ENCODE measurements at regions not wholly inside any gene's neighbourhood (a gene's known extent, or its start where the extent isn't known, plus 50 kb on each side); places are given as distances from the start of the nearest gene placed in this dataset.

GRCh38 chr2:59947209-59947608, 606.2 kb downstream of the BCL11A start:
- H3K4me1 ChIP-seq (ENCODE audit: control insufficient read depth in 1 of 2, low read depth in 2 of 2) = no peaks in the 10 kb centered on the region
- no peaks in the 10 kb centered on the region for H3K27me3 ChIP-seq (replicated peaks; ENCODE audit: insufficient read depth)
- no peak overlapping the region for H3K4me3 ChIP-seq
- DNase-seq (ENCODE audit: low spot score) = no peak
- H3K27ac ChIP-seq = no peak overlapping the region
- no peaks in the 10 kb centered on the region for H3K9me3 ChIP-seq
- TF ChIP-seq CTCF (IDR thresholded peaks at IDR 0.05) = no peak
- no peaks in the 10 kb centered on the region for H3K36me3 ChIP-seq
- ATAC-seq (ENCODE audit: insufficient number of reproducible peaks, low FRiP score, low read depth) = no peak

- Histone ChIP-seq H3K27me3 (replicated peaks; ENCODE audit: insufficient read depth) (no peaks in the 10 kb centered on the region), H3K27ac (no peak overlapping the region), H3K4me3 (no peak overlapping the region), H3K4me1 (ENCODE audit: control insufficient read depth in 1 of 2, low read depth in 2 of 2) (no peaks in the 10 kb centered on the region), H3K36me3 (no peaks in the 10 kb centered on the region), H3K9me3 (no peaks in the 10 kb centered on the region)
- no peak for TF ChIP-seq CTCF (IDR thresholded peaks at IDR 0.05)
- no peak for ATAC-seq (ENCODE audit: insufficient number of reproducible peaks, low FRiP score, low read depth)
- DNase-seq (ENCODE audit: low spot score) = no peak
Observed at GRCh38 chr2:59939236-59939635, 614.2 kb downstream of the BCL11A start.

GRCh38 chr2:59938181-59938580, 615.3 kb downstream of the BCL11A start:
- Histone ChIP-seq H3K9me3 (no peaks in the 10 kb centered on the region), H3K36me3 (no peaks in the 10 kb centered on the region), H3K4me1 (ENCODE audit: control insufficient read depth in 1 of 2, low read depth in 2 of 2) (no peaks in the 10 kb centered on the region), H3K4me3 (no peak overlapping the region), H3K27me3 (replicated peaks; ENCODE audit: insufficient read depth) (no peaks in the 10 kb centered on the region), H3K27ac (no peak overlapping the region)
- DNase-seq (ENCODE audit: low spot score) (no peak), ATAC-seq (ENCODE audit: insufficient number of reproducible peaks, low FRiP score, low read depth) (no peak)
- no peak for TF ChIP-seq CTCF (IDR thresholded peaks at IDR 0.05)

GRCh38 chr2:59936048-59936447, 617.4 kb downstream of the BCL11A start:
- Histone ChIP-seq H3K4me1 (ENCODE audit: control insufficient read depth in 1 of 2, low read depth in 2 of 2) (no peaks in the 10 kb centered on the region), H3K9me3 (no peaks in the 10 kb centered on the region), H3K27ac (no peak overlapping the region), H3K36me3 (no peaks in the 10 kb centered on the region), H3K27me3 (replicated peaks; ENCODE audit: insufficient read depth) (no peaks in the 10 kb centered on the region), H3K4me3 (no peak overlapping the region)
- no peak for TF ChIP-seq CTCF (IDR thresholded peaks at IDR 0.05)
- ATAC-seq (ENCODE audit: insufficient number of reproducible peaks, low FRiP score, low read depth) = no peak
- no peak for DNase-seq (ENCODE audit: low spot score)

- DNase-seq (ENCODE audit: low spot score) (no peak), ATAC-seq (ENCODE audit: insufficient number of reproducible peaks, low FRiP score, low read depth) (no peak)
Observed at GRCh38 chr2:59935005-59935404, 618.4 kb downstream of the BCL11A start.

More at GRCh38 chr2:59935005-59935404, 618.4 kb downstream of the BCL11A start:
- Histone ChIP-seq H3K9me3 (no peaks in the 10 kb centered on the region), H3K27me3 (replicated peaks; ENCODE audit: insufficient read depth) (no peaks in the 10 kb centered on the region), H3K4me1 (ENCODE audit: control insufficient read depth in 1 of 2, low read depth in 2 of 2) (no peaks in the 10 kb centered on the region), H3K36me3 (no peaks in the 10 kb centered on the region), H3K27ac (no peak overlapping the region), H3K4me3 (no peak overlapping the region)
- no peak for TF ChIP-seq CTCF (IDR thresholded peaks at IDR 0.05)
